Small intestine (tissue), 7 donors: ENCODE measurements at regions not wholly inside any gene's neighbourhood (a gene's known extent, or its start where the extent isn't known, plus 50 kb on each side); places are given as distances from the start of the nearest gene placed in this dataset.

Experiments used
- DNase-seq, 2 donors: peaks; one replicate each; pipeline versions ENCODE4 v3.0.0 to v3.0.0-alpha.2; 2013
- FAIRE-seq: peaks from 2 replicates; lab custom pipeline; 2012; peaks lifted over from hg19 to GRCh38; lab: Jason Lieb, UNC
- H3K27ac ChIP-seq, 3 donors: one replicate each; pipeline ENCODE4 v1.5.1; 2013; ENCODE audit warnings: low read length in 2 of 3, mild to moderate bottlenecking in 2 of 3, control low read depth in 1 of 3, inconsistent platforms in 1 of 3, low read depth in 1 of 3, moderate library complexity in 1 of 3
- H3K27me3 ChIP-seq, 3 donors: one replicate each; pipeline ENCODE4 v1.6.1; 2013; ENCODE audit warnings: low read length in 3 of 3, inconsistent platforms in 1 of 3; ENCODE audit not compliant: control insufficient read depth in 3 of 3, insufficient read depth in 3 of 3
- H3K36me3 ChIP-seq, 3 donors: one replicate each; pipeline ENCODE4 v1.6.1; 2013; ENCODE audit warnings: low read length in 3 of 3, inconsistent platforms in 1 of 3, low read depth in 1 of 3, mild to moderate bottlenecking in 1 of 3, moderate library complexity in 1 of 3; ENCODE audit not compliant: control insufficient read depth in 3 of 3, insufficient read depth in 2 of 3
- H3K4me1 ChIP-seq, 3 donors: one replicate each; pipeline ENCODE4 v1.6.1; 2013; ENCODE audit warnings: low read length in 2 of 3, inconsistent platforms in 1 of 3, low read depth in 1 of 3, mild to moderate bottlenecking in 1 of 3, moderate library complexity in 1 of 3; ENCODE audit not compliant: control insufficient read depth in 3 of 3, insufficient read depth in 2 of 3
- H3K4me3 ChIP-seq, 3 donors: one replicate each; pipeline ENCODE4 v1.5.1; 2013; ENCODE audit warnings: low read length in 3 of 3, control low read depth in 1 of 3, inconsistent platforms in 1 of 3, low read depth in 1 of 3, mild to moderate bottlenecking in 1 of 3, moderate library complexity in 1 of 3
- H3K9me3 ChIP-seq, 2 donors: one replicate each; pipeline ENCODE4 v1.6.1; 2013; ENCODE audit warnings: low read depth in 1 of 2, low read length in 1 of 2; ENCODE audit not compliant: control insufficient read depth in 2 of 2, insufficient read depth in 1 of 2
- WGBS, 3 donors: extraction: QIAGEN DNeasy Blood & Tissue Kit; methylation state at CpG; one replicate each; pipeline ENCODE4 v1.1.7; 2013; 5-methylcytosine and 5-hydroxymethylcytosine counted together
- donor health status: healthy with polysubstance abuse.
- donor health status: control.
- donor health status: control.
- donor health status: Bipolar disorder and iron deficiency.
- donor health status: healthy.

DNA sequence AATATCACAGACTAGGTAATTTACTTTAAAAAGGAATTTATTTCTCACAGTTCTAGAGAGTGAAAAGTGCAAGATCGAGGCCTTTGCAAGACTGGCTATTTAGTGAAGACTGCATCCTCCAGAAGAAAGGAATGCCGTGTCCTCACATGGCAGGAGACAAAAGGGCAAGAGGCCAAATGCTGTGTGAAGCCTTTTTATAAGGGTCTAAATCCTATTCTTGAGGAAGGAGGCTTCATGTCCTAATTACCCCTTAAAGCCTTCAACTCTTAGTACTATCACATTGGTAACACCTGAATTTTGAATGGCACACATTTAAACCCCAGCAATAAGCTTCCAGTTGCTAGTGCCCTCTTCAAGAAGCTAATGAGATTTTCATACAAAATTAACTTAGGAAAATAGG is 1882.3 kb upstream of the PIK3C3 start:
- no peak for DNase-seq
- FAIRE-seq, result no peak
- Histone ChIP-seq H3K4me3 (no peak overlapping the region), H3K36me3 (no peaks in the 10 kb centered on the region), H3K4me1 (no peaks in the 10 kb centered on the region), H3K27ac (no peak overlapping the region), H3K27me3 (no peaks in the 10 kb centered on the region), H3K9me3 (no peaks in the 10 kb centered on the region)
- 64 to 75% (median 68%) methylated on average over 2 of the region's 2 CpGs for WGBS, 3 donors

DNA sequence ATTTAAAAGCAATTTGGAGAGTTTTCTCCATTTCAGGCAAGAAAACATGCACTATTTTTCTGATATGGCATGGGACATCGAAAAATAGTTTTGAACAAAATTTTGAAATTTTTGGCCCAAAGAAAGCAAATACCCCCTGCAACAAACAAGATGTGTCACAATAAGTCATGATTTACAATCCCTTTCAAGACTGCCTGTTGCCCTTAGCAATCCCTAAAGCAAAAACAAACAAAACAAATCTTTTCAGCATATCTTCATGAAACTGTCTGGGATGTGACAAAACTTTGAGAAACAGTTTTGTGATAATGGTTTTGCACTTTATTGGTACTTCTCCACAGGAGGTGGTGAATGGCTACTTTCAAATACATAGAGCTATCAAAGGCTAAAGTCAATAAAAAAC is 1888.7 kb upstream of the PIK3C3 start:
- DNase-seq, result no peak
- Histone ChIP-seq H3K4me1 (no peaks in the 10 kb centered on the region), H3K36me3 (no peaks in the 10 kb centered on the region), H3K4me3 (no peak overlapping the region), H3K27me3 (no peaks in the 10 kb centered on the region), H3K27ac (no peak overlapping the region), H3K9me3 (no peaks in the 10 kb centered on the region)
- WGBS, 3 donors, result 65 to 75% (median 71%) methylated on average over 1 of the region's 1 CpG
- FAIRE-seq, result no peak

DNA sequence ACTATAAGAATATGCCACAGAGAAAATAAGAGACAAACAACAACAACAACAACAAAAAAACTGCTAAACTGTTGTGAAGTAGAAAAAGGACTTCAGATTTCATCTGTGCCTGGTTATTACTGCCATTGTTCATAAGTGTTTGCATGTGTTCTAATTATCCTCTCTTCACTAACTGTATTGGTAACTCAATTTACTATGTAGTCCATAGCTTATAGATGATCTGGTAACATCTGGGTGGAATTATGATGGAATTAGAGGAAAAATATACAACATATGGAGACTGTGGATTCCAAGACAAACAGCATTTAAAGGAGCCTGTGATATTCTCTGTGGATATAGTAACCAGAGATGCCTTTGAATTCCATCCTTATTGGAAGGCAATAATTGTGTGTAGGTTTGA is 1891.5 kb upstream of the PIK3C3 start:
- FAIRE-seq (no peak), DNase-seq (no peak)
- no peaks in the 10 kb centered on the region for H3K9me3 ChIP-seq
- H3K4me3 ChIP-seq, result no peak overlapping the region
- no peaks in the 10 kb centered on the region for H3K36me3 ChIP-seq
- H3K27ac ChIP-seq, result no peak overlapping the region
- no peaks in the 10 kb centered on the region for H3K27me3 ChIP-seq
- H3K4me1 ChIP-seq, result no peaks in the 10 kb centered on the region

DNA sequence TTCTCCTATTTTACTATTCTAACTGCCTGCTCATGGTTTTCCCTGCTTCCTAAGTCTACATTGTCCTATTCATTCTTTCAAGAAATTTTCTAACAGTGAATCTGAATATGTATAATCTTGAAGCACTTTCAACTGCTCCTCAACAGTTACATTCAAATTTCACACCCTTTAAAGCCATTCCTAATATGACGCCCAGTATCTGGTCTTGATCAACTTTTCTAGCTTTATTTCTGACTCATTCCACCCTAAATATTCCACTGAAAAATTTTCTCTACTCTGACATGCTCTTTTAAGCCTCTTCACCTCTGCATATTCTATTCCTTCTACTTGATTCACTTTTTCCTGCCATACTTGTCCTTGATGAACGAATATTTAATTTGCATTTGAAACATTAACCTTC is 1893.9 kb upstream of the PIK3C3 start:
- Histone ChIP-seq H3K4me3 (no peak overlapping the region), H3K27ac (no peak overlapping the region), H3K27me3 (no peaks in the 10 kb centered on the region), H3K36me3 (no peaks in the 10 kb centered on the region), H3K4me1 (no peaks in the 10 kb centered on the region), H3K9me3 (no peaks in the 10 kb centered on the region)
- DNase-seq, result no peak
- WGBS, 3 donors, result 51 to 72% (median 52%) methylated on average over 2 of the region's 2 CpGs
- FAIRE-seq, result no peak

DNA sequence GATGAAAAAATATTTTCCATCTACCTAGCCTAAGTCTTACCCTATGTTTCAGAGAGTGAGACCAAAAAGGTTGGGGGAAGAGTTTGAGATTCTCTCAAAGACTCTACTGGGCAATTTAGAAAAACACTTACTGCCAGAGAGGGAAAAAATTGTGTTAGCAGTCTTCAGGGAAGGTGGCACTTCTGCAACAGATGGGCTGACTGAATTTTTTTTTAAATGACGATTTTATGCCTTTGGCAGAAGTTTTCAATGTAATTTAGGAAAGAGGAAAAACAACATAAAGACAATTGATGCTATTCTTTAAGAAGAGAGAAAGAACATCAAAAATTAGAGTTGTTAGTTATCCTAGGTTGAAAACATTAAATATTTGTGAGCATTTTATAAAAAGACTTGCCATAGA is 1894.5 kb upstream of the PIK3C3 start:
- Histone ChIP-seq H3K36me3 (no peaks in the 10 kb centered on the region), H3K27me3 (no peaks in the 10 kb centered on the region), H3K27ac (no peak overlapping the region), H3K9me3 (no peaks in the 10 kb centered on the region), H3K4me3 (no peak overlapping the region), H3K4me1 (no peaks in the 10 kb centered on the region)
- FAIRE-seq, result no peak
- DNase-seq, result no peak
- 63 to 71% (median 70%) methylated on average over 1 of the region's 1 CpG for WGBS, 3 donors

DNA sequence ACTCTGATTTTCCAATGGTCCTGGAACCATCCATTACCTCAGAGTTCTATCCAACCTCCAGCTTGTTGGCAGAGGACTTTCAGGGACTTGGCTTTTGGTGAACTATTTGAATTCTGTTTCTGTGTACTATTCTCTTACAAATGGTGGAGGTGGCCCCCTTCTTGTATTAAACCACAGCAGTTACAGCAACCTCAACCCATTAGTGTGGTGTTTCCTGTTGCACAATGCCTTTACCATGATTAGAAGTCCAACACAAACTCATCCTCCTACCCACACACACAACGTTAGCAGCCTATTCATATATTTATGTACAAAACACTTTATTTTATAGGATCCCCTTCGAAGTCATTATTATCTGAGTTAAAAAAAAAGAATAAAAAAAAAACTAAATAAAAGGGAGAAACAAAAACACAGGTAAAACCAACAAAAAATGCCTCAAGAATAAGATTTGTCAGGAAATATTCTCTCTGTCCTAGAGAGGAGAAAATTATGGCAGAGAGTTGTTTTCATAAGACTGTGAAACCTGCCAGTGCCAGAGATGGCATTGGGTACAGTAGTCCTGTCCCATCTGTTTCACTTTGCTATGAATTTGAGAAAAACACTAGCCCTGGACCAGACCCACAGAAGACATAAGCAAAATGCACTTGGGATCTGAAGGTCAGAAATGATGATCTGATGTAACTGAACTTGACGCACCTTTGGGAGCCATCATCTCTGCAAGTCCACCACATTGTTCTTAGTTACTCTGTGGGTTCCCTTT is 1896.0 kb upstream of the PIK3C3 start:
- 58 to 64% (median 64%) methylated on average over 3 of the region's 3 CpGs for WGBS, 3 donors
- H3K4me3 ChIP-seq, result no peak overlapping the region
- H3K27me3 ChIP-seq, result no peaks in the 10 kb centered on the region
- H3K9me3 ChIP-seq, result no peaks in the 10 kb centered on the region
- H3K36me3 ChIP-seq, result no peaks in the 10 kb centered on the region
- FAIRE-seq (no peak), DNase-seq (no peak)
- no peaks in the 10 kb centered on the region for H3K4me1 ChIP-seq
- no peak overlapping the region for H3K27ac ChIP-seq

DNA sequence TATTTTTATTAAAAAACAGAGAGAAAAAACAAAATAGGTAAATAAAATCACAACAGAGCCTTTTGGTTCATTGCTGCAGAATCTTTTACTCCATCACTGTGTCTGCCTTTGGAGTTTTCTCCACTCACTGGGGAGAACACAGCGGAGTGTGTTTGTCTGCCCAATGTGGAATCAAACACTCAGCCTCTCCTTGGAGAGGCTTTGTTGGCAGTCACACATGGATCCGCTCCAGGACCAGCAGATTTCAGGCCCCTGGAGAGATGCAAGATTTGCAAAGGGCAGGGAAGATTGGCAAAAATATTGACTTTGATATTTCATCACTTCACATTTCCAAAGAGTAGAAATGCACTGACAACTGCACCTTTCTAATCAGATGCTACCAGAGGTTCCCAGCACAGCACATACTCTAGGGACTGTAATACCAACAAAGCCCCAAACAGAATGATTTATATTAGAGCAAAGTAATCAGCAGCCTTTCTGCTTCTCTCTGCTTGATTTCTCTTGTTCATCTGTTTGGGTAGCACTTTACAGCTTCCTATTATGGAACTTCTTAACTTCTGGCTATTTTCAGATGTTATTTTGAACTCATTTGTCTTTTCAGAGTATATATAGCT is 1898.8 kb upstream of the PIK3C3 start:
- FAIRE-seq (no peak), DNase-seq (no peak)
- no peaks in the 10 kb centered on the region for H3K9me3 ChIP-seq
- H3K4me1 ChIP-seq, result no peaks in the 10 kb centered on the region
- no peak overlapping the region for H3K27ac ChIP-seq
- no peaks in the 10 kb centered on the region for H3K36me3 ChIP-seq
- no peaks in the 10 kb centered on the region for H3K27me3 ChIP-seq
- H3K4me3 ChIP-seq, result no peak overlapping the region
- 66 to 89% (median 78%) methylated on average over 2 of the region's 2 CpGs for WGBS, 3 donors

DNA sequence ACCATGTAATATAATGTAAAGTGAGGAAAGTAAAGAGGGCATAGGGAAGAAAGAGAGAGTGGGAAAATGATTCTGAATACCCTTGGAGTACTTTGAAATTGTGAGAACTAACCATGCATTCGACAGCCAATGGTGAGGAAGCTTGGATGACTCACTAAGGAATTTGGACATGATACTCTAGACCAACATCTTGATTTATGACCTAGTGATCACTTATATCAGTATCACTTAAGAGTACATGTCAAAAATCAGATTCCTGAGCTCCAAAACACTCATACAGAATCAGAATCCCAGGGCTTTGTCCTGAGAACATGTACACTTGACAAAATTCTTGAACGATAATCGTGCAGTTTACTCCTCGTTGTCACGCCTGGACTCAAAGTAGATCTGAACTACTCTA is 1899.8 kb upstream of the PIK3C3 start:
- no peaks in the 10 kb centered on the region for H3K27me3 ChIP-seq
- H3K36me3 ChIP-seq, result no peaks in the 10 kb centered on the region
- DNase-seq (no peak), FAIRE-seq (no peak)
- 77 to 86% (median 86%) methylated on average over 5 of the region's 5 CpGs for WGBS, 3 donors
- H3K4me1 ChIP-seq, result no peaks in the 10 kb centered on the region
- no peaks in the 10 kb centered on the region for H3K9me3 ChIP-seq
- no peak overlapping the region for H3K27ac ChIP-seq
- no peak overlapping the region for H3K4me3 ChIP-seq

DNA sequence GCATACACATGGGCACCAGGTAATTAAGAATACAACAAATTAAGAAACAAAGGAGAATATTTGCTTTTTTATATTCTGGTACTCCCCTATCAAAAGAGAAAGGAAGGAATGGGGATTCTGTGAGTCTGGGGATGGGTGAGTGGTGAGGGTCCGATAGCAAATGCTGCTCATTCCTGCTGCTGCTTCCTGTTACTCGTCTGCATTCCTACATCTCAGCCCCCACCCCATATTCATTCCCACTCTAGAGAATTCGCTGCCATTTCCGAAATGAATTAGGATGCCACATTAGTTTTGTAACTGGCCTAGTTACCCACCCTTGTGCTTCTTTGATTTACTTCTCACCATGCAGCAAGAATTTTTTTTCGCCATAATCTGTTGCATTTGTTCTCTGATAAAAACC is 1905.3 kb upstream of the PIK3C3 start:
- H3K27me3 ChIP-seq, result no peaks in the 10 kb centered on the region
- no peak for DNase-seq
- WGBS, 3 donors, result 60 to 73% (median 66%) methylated on average over 5 of the region's 5 CpGs
- H3K36me3 ChIP-seq, result no peaks in the 10 kb centered on the region
- H3K27ac ChIP-seq, result no peak overlapping the region
- no peaks in the 10 kb centered on the region for H3K9me3 ChIP-seq
- H3K4me1 ChIP-seq, result no peaks in the 10 kb centered on the region
- H3K4me3 ChIP-seq, result no peak overlapping the region
- FAIRE-seq, result no peak
